Keratinocyte (primary cell): ENCODE measurements at regions not wholly inside any gene's neighbourhood (a gene's known extent, or its start where the extent isn't known, plus 50 kb on each side); places are given as distances from the start of the nearest gene placed in this dataset.

Source experiments
- DNase-seq: peaks from one replicate; pipeline ENCODE4 v3.0.0-alpha.2; 2011; ENCODE audit warnings: low read depth, missing footprints, low spot score
- FAIRE-seq: peaks from 2 replicates; lab custom pipeline; 2011; peaks lifted over from hg19 to GRCh38; lab: Jason Lieb, UNC
- H2AFZ ChIP-seq: 2 replicates; pipeline ENCODE4 v1.6.0; 2012; ENCODE audit warnings: low read length, control low read depth, inconsistent platforms; ENCODE audit not compliant: control insufficient read depth
- H3K27ac ChIP-seq: 2 replicates; pipeline ENCODE4 v1.5.1; 2011; ENCODE audit warnings: low read length; ENCODE audit not compliant: control insufficient read depth, insufficient read depth
- H3K27me3 ChIP-seq: 3 replicates; pipeline ENCODE4 v1.6.0; 2011; ENCODE audit warnings: low read length; ENCODE audit not compliant: control insufficient read depth, insufficient read depth; ENCODE audit errors: extremely low read depth
- H3K36me3 ChIP-seq, 2 experiments: 2 replicates in 1 of 2; 3 replicates in 1 of 2; pipeline ENCODE4 v1.5.1; 2011; ENCODE audit warnings: low read length in 2 of 2, mild to moderate bottlenecking in 1 of 2; ENCODE audit not compliant: control insufficient read depth in 2 of 2, insufficient read depth in 2 of 2; ENCODE audit errors: extremely low read depth in 1 of 2
- H3K4me1 ChIP-seq: 3 replicates; pipeline ENCODE4 v1.5.1; 2011; ENCODE audit warnings: low read length; ENCODE audit not compliant: control insufficient read depth, insufficient read depth; ENCODE audit errors: extremely low read depth
- H3K4me2 ChIP-seq: 3 replicates; pipeline ENCODE4 v1.6.0; 2011; ENCODE audit warnings: low read depth, low read length; ENCODE audit not compliant: control insufficient read depth, insufficient read depth; ENCODE audit errors: extremely low read depth
- H3K4me3 ChIP-seq, 3 experiments: fragments of 200-600 bp in 1 of 3; sonication (generic) in 1 of 3; 2 replicates in 2 of 3; 3 replicates in 1 of 3; pipeline ENCODE4 v1.5.1; 2011 to 2016; ENCODE audit warnings: low read length in 3 of 3, mild to moderate bottlenecking in 3 of 3, control low read depth in 2 of 3, inconsistent platforms in 1 of 3, low read depth in 1 of 3, mixed read lengths in 1 of 3, mixed run types in 1 of 3, moderate library complexity in 1 of 3; ENCODE audit not compliant: control insufficient read depth in 2 of 3, insufficient read depth in 2 of 3; ENCODE audit errors: extremely low read depth in 1 of 3
- H3K79me2 ChIP-seq: 2 replicates; pipeline ENCODE4 v1.6.0; 2012; ENCODE audit warnings: low read length; ENCODE audit not compliant: control insufficient read depth, insufficient read depth
- H3K9ac ChIP-seq: 3 replicates; pipeline ENCODE4 v1.6.0; 2011; ENCODE audit warnings: low read length; ENCODE audit not compliant: control insufficient read depth, insufficient read depth; ENCODE audit errors: extremely low read depth
- H3K9me1 ChIP-seq: 3 replicates; pipeline ENCODE4 v1.6.0; 2011; ENCODE audit warnings: low read length; ENCODE audit not compliant: control insufficient read depth, insufficient read depth; ENCODE audit errors: extremely low read depth
- H3K9me3 ChIP-seq: 2 replicates; pipeline ENCODE4 v1.5.1; 2012; ENCODE audit warnings: low read depth, low read length; ENCODE audit not compliant: control insufficient read depth
- H4K20me1 ChIP-seq: 3 replicates; pipeline ENCODE4 v1.6.0; 2011; ENCODE audit warnings: low read length; ENCODE audit not compliant: control insufficient read depth, insufficient read depth; ENCODE audit errors: extremely low read depth
- CTCF ChIP-seq, 3 experiments: IDR thresholded peaks in 1 of 3; conservative IDR thresholded peaks in 1 of 3; optimal IDR thresholded peaks in 1 of 3; 2 replicates in 2 of 3; 3 replicates in 1 of 3; pipeline versions ENCODE3 to v1.5.1; 2011; ENCODE audit warnings: low read length in 3 of 3, mild to moderate bottlenecking in 3 of 3, moderate library complexity in 2 of 3, control low read depth in 1 of 3, inconsistent platforms in 1 of 3; ENCODE audit not compliant: insufficient read depth in 2 of 3; ENCODE audit errors: extremely low read depth in 1 of 3
- EZH2 ChIP-seq: IDR thresholded peaks from one replicate; pipeline ENCODE4 v1.6.1; 2012; ENCODE audit warnings: inconsistent platforms, mild to moderate bottlenecking, low read length, moderate library complexity
- dilution Hi-C: fragments of 300-500 bp; cut with MboI; formaldehyde crosslinking; loops from one replicate; pipeline ENCODE4 v1.7.0; 2020; ENCODE audit warnings: low sequenced_read_pairs; ENCODE audit not compliant: extremely low pct_ligation_motif_present

- H3K27ac ChIP-seq = no peak overlapping the region
- no peak for FAIRE-seq
Observed at GRCh38 chr6:169029861-169030260, 223.8 kb downstream of the THBS2 start.

GRCh38 chr6:169028343-169028742, 225.3 kb downstream of the THBS2 start:
- DNase-seq (no peak), FAIRE-seq (no peak)
- TF ChIP-seq CTCF (optimal IDR thresholded peaks at IDR 0.05 in 1 of 3, IDR thresholded peaks at IDR 0.05 in 1 of 3, conservative IDR thresholded peaks at IDR 0.05 in 1 of 3; ENCODE audit: extremely low read depth in 1 of 3, insufficient read depth in 2 of 3, low read length in 3 of 3) = no peak
- no peak for TF ChIP-seq EZH2
- Histone ChIP-seq H3K9me1 (no peaks in the 10 kb centered on the region), H3K4me1 (no peaks in the 10 kb centered on the region), H3K4me3 (no peak overlapping the region), H3K27ac (no peak overlapping the region), H3K9ac (no peak overlapping the region), H3K4me2 (no peak overlapping the region), H3K27me3 (no peaks in the 10 kb centered on the region), H3K9me3 (no peaks in the 10 kb centered on the region), H3K36me3 (no peaks in the 10 kb centered on the region), H3K79me2 (no peaks in the 10 kb centered on the region), H4K20me1 (no peaks in the 10 kb centered on the region), H2AFZ (no peak overlapping the region)
- dilution Hi-C loops = no loop called here

More at GRCh38 chr6:169029861-169030260, 223.8 kb downstream of the THBS2 start:
- Histone ChIP-seq H2AFZ (no peak overlapping the region), H3K79me2 (no peaks in the 10 kb centered on the region), H3K9me3 (no peaks in the 10 kb centered on the region), H3K9ac (no peak overlapping the region), H3K4me1 (no peaks in the 10 kb centered on the region), H3K4me2 (no peak overlapping the region), H4K20me1 (no peaks in the 10 kb centered on the region), H3K36me3 (no peaks in the 10 kb centered on the region), H3K9me1 (no peaks in the 10 kb centered on the region), H3K4me3 (no peak overlapping the region), H3K27me3 (no peaks in the 10 kb centered on the region)
- DNase-seq = no peak
- dilution Hi-C loops = no loop called here
- no peak for TF ChIP-seq EZH2
- TF ChIP-seq CTCF (optimal IDR thresholded peaks at IDR 0.05 in 1 of 3, IDR thresholded peaks at IDR 0.05 in 1 of 3, conservative IDR thresholded peaks at IDR 0.05 in 1 of 3; ENCODE audit: extremely low read depth in 1 of 3, insufficient read depth in 2 of 3, low read length in 3 of 3) = no peak
